GM12892 (cell line): ENCODE measurements at regions not wholly inside any gene's neighbourhood (a gene's known extent, or its start where the extent isn't known, plus 50 kb on each side); places are given as distances from the start of the nearest gene placed in this dataset.

ENCODE experiments used
- POLR2A ChIP-seq: IDR thresholded peaks from 2 replicates; pipeline ENCODE4 v1.6.1; 2011; ENCODE audit warnings: low read depth, low read length, control low read depth
- POLR2AphosphoS5 ChIP-seq: IDR thresholded peaks from 2 replicates; pipeline ENCODE4 v1.6.1; 2011; ENCODE audit warnings: low read depth, low read length, control low read depth

GRCh38 chr6:82551831-82552230, 188.2 kb downstream of the TPBG start:
- no peak for TF ChIP-seq POLR2AphosphoS5
- no peak for TF ChIP-seq POLR2A
